Upper lobe of left lung (tissue), 4 donors: ENCODE measurements at regions not wholly inside any gene's neighbourhood (a gene's known extent, or its start where the extent isn't known, plus 50 kb on each side); places are given as distances from the start of the nearest gene placed in this dataset.

Experiments used
- CTCF ChIP-seq, 6 experiments: fragments of 450-650 bp in 4 of 6; fragments of 200-600 bp in 2 of 6; sonication (generic) in 2 of 6; IDR thresholded peaks; one replicate each; pipeline ENCODE4 v1.5.1; 2016 to 2019; ENCODE audit warnings: antibody characterized with exemption in 6 of 6
- POLR2AphosphoS5 ChIP-seq, 2 donors: sonication (generic); formaldehyde crosslinking; IDR thresholded peaks; one replicate each; pipeline ENCODE4 v1.5.1; 2017; ENCODE audit warnings: antibody characterized with exemption in 2 of 2

GRCh38 chr1:65581119-65581518, 160.7 kb downstream of the LEPR start:
- TF ChIP-seq POLR2AphosphoS5 (IDR thresholded peaks at IDR 0.05) (no peak), CTCF (IDR thresholded peaks at IDR 0.05) (no peak)
